SK-N-SH treated with all-trans-retinoic acid at 6 μM for 48 hours (cell line): ENCODE measurements at regions not wholly inside any gene's neighbourhood (a gene's known extent, or its start where the extent isn't known, plus 50 kb on each side); places are given as distances from the start of the nearest gene placed in this dataset.

ENCODE experiments used
- ATAC-seq: fragments of 200-7000 bp; cut with Tn5 transposase; 3 replicates; pipeline ENCODE4 v1.9.1; 2020; ENCODE audit warnings: mild to moderate bottlenecking, moderate library complexity
- ARNTL ChIP-seq: fragments of 450-650 bp; formaldehyde crosslinking; IDR thresholded peaks from 2 replicates; pipeline ENCODE4 v1.5.0; 2020; ENCODE audit warnings: low read depth, mild to moderate bottlenecking, moderate library complexity, borderline replicate concordance
- BACH2 ChIP-seq: fragments of 250-450 bp; sonication (Bioruptor Pico); IDR thresholded peaks from 2 replicates; pipeline ENCODE4 v1.9.0; 2021; ENCODE audit warnings: mild to moderate bottlenecking, borderline replicate concordance
- CSDC2 ChIP-seq: fragments of 250-450 bp; sonication (Bioruptor Pico); IDR thresholded peaks from 2 replicates; pipeline ENCODE4 v1.5.0; 2020; ENCODE audit warnings: mild to moderate bottlenecking, moderate library complexity
- CSRNP3 ChIP-seq: fragments of 250-450 bp; sonication (Bioruptor Pico); IDR thresholded peaks from 2 replicates; pipeline ENCODE4 v1.5.1; 2021; ENCODE audit warnings: mild to moderate bottlenecking, moderate library complexity
- ESRRG ChIP-seq: fragments of 250-450 bp; sonication (Bioruptor Pico); IDR thresholded peaks from 2 replicates; pipeline ENCODE4 v1.6.1; 2021; ENCODE audit warnings: mild to moderate bottlenecking
- ISL1 ChIP-seq: fragments of 250-450 bp; sonication (Bioruptor Pico); IDR thresholded peaks from 2 replicates; pipeline ENCODE4 v2.1.2; 2022; ENCODE audit warnings: mild to moderate bottlenecking, moderate library complexity
- PATZ1 ChIP-seq: fragments of 250-450 bp; sonication (Bioruptor Pico); IDR thresholded peaks from 2 replicates; pipeline ENCODE4 v1.8.0; 2020; ENCODE audit warnings: mild to moderate bottlenecking, moderate library complexity, borderline replicate concordance
- RARB ChIP-seq: fragments of 250-450 bp; sonication (Bioruptor Pico); IDR thresholded peaks from 2 replicates; pipeline ENCODE4 v1.8.0; 2021; ENCODE audit warnings: mild to moderate bottlenecking, moderate library complexity
- SNAI2 ChIP-seq: fragments of 250-450 bp; sonication (Bioruptor Pico); IDR thresholded peaks from 2 replicates; pipeline ENCODE4 v1.5.0; 2020; ENCODE audit warnings: mild to moderate bottlenecking, moderate library complexity
- TCF4 ChIP-seq: fragments of 250-450 bp; sonication (Bioruptor Pico); IDR thresholded peaks from 2 replicates; pipeline ENCODE4 v1.8.0; 2021; ENCODE audit warnings: mild to moderate bottlenecking, moderate library complexity, borderline replicate concordance
- TOX ChIP-seq: fragments of 250-450 bp; sonication (Bioruptor Pico); IDR thresholded peaks from 2 replicates; pipeline ENCODE4 v1.8.0; 2021; ENCODE audit warnings: mild to moderate bottlenecking, moderate library complexity, borderline replicate concordance
- ZC3H10 ChIP-seq: fragments of 250-450 bp; sonication (Bioruptor Pico); IDR thresholded peaks from 2 replicates; pipeline ENCODE4 v1.5.1; 2021; ENCODE audit warnings: mild to moderate bottlenecking, moderate library complexity
- ZFP3 ChIP-seq: fragments of 250-450 bp; sonication (Bioruptor Pico); IDR thresholded peaks from 2 replicates; pipeline ENCODE4 v1.5.0; 2020; ENCODE audit warnings: mild to moderate bottlenecking, moderate library complexity
- ZFP30 ChIP-seq: fragments of 450-650 bp; formaldehyde crosslinking; IDR thresholded peaks from 2 replicates; pipeline ENCODE4 v1.5.0; 2022; ENCODE audit warnings: mild to moderate bottlenecking, moderate library complexity
- ZNF565 ChIP-seq: fragments of 450-650 bp; formaldehyde crosslinking; conservative IDR thresholded peaks from 2 replicates; pipeline ENCODE4 v1.5.0; 2020; ENCODE audit warnings: low read depth, mild to moderate bottlenecking, moderate library complexity
- ZNF70 ChIP-seq: fragments of 450-650 bp; formaldehyde crosslinking; IDR thresholded peaks from 2 replicates; pipeline ENCODE4 v1.5.0; 2020; ENCODE audit warnings: mild to moderate bottlenecking, moderate library complexity
- ZNF8 ChIP-seq: fragments of 450-650 bp; formaldehyde crosslinking; IDR thresholded peaks from 2 replicates; pipeline ENCODE4 v1.5.0; 2020; ENCODE audit warnings: mild to moderate bottlenecking, moderate library complexity
- TF ChIP-seq, protein P1 (sequence below): fragments of 250-450 bp; sonication (Bioruptor Pico); IDR thresholded peaks from 2 replicates; pipeline ENCODE4 v1.5.0; 2020; ENCODE audit warnings: mild to moderate bottlenecking, moderate library complexity

DNA sequence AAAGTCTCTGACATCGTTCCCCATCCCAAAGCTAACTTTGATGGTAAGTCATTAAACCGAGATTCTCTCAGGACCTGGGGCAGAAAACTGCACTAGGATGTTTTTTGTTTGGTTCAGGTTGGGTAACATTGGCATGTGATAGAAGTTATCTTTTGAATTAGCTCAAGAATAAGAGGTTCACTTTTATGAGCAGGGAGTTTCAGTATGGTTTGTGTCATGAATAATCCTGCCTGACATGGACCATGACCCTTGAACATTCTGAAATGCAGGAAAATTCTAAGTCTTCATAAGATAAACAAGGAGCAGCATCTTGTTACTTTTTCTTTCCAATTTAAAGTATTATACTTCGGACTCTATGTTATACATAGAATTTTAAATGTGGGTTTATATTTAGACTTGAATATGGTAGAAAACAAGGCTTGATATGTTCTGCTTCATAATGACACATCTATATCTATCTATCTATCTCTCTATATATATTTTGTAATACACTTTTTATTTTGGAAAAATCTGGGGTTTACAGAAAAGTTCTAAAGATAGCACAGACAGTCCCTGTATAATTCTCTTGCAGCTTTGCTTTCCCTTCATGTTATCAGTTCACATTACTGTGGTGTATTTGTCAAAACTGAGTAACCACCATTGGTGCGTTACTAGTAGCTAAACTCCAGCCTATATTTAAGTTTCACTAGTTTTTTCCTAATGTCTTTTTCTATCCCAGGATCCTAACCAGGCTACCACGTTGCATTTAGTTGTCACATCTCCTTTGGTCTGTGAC is 102.7 kb upstream of the TAF11L2 start:
- no peak for TF ChIP-seq TOX
- no peak for ATAC-seq

DNA sequence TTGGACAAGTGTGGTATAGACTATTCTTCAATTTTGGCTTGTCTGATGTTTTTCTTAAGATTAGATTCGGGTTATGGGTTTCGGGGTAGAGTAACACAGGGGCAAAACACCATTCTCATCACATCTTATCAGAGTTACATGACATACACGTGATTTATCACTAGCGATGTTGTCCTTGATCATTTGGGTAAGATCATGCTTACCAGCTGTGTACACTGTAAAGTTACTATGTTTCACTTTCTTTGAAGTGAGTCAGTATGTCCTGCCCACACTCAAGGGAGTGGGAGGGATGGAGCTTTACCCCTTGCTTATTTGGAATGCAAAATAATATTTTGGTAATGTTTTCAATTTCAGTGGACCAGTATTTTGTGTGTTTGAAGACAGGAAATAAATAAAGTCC is 101.8 kb upstream of the TAF11L2 start:
- TF ChIP-seq PATZ1 (CRISPR knock-in tag) (no peak), ZFP3 (CRISPR knock-in tag) (no peak), RARB (CRISPR knock-in tag) (no peak)
- ATAC-seq = no peak

GRCh38 chr5:17398431-17398830 is 99.6 kb upstream of the TAF11L2 start:
- TF ChIP-seq PATZ1 (CRISPR knock-in tag) = peak; percentile 13; the same call in 1 of the 2 replicates
- no peak for TF ChIP-seq ESRRG (CRISPR knock-in tag)
- TF ChIP-seq ZFP3 (CRISPR knock-in tag) = no peak
- TF ChIP-seq ZNF70 (CRISPR knock-in tag) = peak; percentile 97
- no peak for TF ChIP-seq TCF4 (CRISPR knock-in tag)
- peak; percentile 53 for TF ChIP-seq ISL1 (CRISPR knock-in tag)
- TF ChIP-seq, all 23 proteins: peak for 3
- peak; percentile 87 for ATAC-seq

GRCh38 chr5:17398866-17399835 is 98.9 kb upstream of the TAF11L2 start:
- TF ChIP-seq, protein P1, sequence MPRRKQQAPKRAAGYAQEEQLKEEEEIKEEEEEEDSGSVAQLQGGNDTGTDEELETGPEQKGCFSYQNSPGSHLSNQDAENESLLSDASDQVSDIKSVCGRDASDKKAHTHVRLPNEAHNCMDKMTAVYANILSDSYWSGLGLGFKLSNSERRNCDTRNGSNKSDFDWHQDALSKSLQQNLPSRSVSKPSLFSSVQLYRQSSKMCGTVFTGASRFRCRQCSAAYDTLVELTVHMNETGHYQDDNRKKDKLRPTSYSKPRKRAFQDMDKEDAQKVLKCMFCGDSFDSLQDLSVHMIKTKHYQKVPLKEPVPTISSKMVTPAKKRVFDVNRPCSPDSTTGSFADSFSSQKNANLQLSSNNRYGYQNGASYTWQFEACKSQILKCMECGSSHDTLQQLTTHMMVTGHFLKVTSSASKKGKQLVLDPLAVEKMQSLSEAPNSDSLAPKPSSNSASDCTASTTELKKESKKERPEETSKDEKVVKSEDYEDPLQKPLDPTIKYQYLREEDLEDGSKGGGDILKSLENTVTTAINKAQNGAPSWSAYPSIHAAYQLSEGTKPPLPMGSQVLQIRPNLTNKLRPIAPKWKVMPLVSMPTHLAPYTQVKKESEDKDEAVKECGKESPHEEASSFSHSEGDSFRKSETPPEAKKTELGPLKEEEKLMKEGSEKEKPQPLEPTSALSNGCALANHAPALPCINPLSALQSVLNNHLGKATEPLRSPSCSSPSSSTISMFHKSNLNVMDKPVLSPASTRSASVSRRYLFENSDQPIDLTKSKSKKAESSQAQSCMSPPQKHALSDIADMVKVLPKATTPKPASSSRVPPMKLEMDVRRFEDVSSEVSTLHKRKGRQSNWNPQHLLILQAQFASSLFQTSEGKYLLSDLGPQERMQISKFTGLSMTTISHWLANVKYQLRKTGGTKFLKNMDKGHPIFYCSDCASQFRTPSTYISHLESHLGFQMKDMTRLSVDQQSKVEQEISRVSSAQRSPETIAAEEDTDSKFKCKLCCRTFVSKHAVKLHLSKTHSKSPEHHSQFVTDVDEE (CRISPR knock-in tag) = no peak
- TF ChIP-seq TCF4 (CRISPR knock-in tag) = no peak
- no peak for TF ChIP-seq ZFP30 (CRISPR knock-in tag)
- TF ChIP-seq ZNF8 (CRISPR knock-in tag) = no peak
- TF ChIP-seq ARNTL (CRISPR knock-in tag) = no peak
- TF ChIP-seq ZNF70 (CRISPR knock-in tag) = no peak
- TF ChIP-seq ZFP3 (CRISPR knock-in tag) = no peak
- no peak for TF ChIP-seq ZNF565
- TF ChIP-seq ZC3H10 = no peak
- TF ChIP-seq CSDC2 (CRISPR knock-in tag) = no peak
- no peak for TF ChIP-seq TOX
- no peak for TF ChIP-seq ISL1 (CRISPR knock-in tag)
- TF ChIP-seq CSRNP3 = no peak
- no peak for TF ChIP-seq RARB (CRISPR knock-in tag)
- TF ChIP-seq SNAI2 = no peak
- TF ChIP-seq ESRRG (CRISPR knock-in tag) = no peak
- no peak for TF ChIP-seq BACH2 (CRISPR knock-in tag)
- ATAC-seq = no peak
